Neutrophil (primary cell): ENCODE measurements at regions not wholly inside any gene's neighbourhood (a gene's known extent, or its start where the extent isn't known, plus 50 kb on each side); places are given as distances from the start of the nearest gene placed in this dataset.

ENCODE experiments used
- H3K27ac ChIP-seq: fragments of 200-600 bp; sonication (generic); 2 replicates; pipeline ENCODE4 v1.5.1; 2016; ENCODE audit warnings: mild to moderate bottlenecking, moderate library complexity
- H3K27me3 ChIP-seq: fragments of 200-600 bp; sonication (generic); 2 replicates; pipeline ENCODE4 v1.6.0; 2016; ENCODE audit warnings: mild to moderate bottlenecking
- H3K36me3 ChIP-seq: fragments of 200-600 bp; sonication (generic); 2 replicates; pipeline ENCODE4 v1.5.1; 2017
- H3K4me1 ChIP-seq, 2 experiments: fragments of 200-600 bp in 1 of 2; sonication (generic) in 1 of 2; 1 replicate in 1 of 2; 2 replicates in 1 of 2; pipeline versions ENCODE4 v1.5.1 to v1.6.1; 2013 to 2016; ENCODE audit warnings: low read depth in 1 of 2, low read length in 1 of 2, mild to moderate bottlenecking in 1 of 2, moderate library complexity in 1 of 2; ENCODE audit not compliant: control insufficient read depth in 1 of 2, insufficient read depth in 1 of 2
- H3K4me3 ChIP-seq, 2 experiments: fragments of 200-600 bp in 1 of 2; sonication (generic) in 1 of 2; 1 replicate in 1 of 2; 2 replicates in 1 of 2; pipeline ENCODE4 v1.5.1; 2013 to 2016; ENCODE audit warnings: low read depth in 1 of 2, low read length in 1 of 2, mild to moderate bottlenecking in 1 of 2, moderate library complexity in 1 of 2
- H3K9me3 ChIP-seq: fragments of 200-600 bp; sonication (generic); 2 replicates; pipeline ENCODE4 v1.5.1; 2016
- TF ChIP-seq, protein P1 (sequence below): fragments of 200-600 bp; sonication (generic); IDR thresholded peaks from 2 replicates; pipeline ENCODE4 v1.5.1; 2016; ENCODE audit warnings: antibody characterized with exemption

- Histone ChIP-seq H3K27me3 (peaks cover 86% of the 10 kb centered on the region), H3K36me3 (no peaks in the 10 kb centered on the region), H3K4me1 (peaks cover 0 to 5% of the 10 kb centered on the region in 2 experiments), H3K27ac (no peak overlapping the region), H3K4me3 (no peak overlapping the region), H3K9me3 (no peaks in the 10 kb centered on the region)
- TF ChIP-seq, protein P1, sequence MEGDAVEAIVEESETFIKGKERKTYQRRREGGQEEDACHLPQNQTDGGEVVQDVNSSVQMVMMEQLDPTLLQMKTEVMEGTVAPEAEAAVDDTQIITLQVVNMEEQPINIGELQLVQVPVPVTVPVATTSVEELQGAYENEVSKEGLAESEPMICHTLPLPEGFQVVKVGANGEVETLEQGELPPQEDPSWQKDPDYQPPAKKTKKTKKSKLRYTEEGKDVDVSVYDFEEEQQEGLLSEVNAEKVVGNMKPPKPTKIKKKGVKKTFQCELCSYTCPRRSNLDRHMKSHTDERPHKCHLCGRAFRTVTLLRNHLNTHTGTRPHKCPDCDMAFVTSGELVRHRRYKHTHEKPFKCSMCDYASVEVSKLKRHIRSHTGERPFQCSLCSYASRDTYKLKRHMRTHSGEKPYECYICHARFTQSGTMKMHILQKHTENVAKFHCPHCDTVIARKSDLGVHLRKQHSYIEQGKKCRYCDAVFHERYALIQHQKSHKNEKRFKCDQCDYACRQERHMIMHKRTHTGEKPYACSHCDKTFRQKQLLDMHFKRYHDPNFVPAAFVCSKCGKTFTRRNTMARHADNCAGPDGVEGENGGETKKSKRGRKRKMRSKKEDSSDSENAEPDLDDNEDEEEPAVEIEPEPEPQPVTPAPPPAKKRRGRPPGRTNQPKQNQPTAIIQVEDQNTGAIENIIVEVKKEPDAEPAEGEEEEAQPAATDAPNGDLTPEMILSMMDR, result no peak
Observed at GRCh38 chr10:9227679-9228365, 1173.3 kb downstream of the GATA3 start.

- H3K4me3 ChIP-seq, result no peak overlapping the region
- H3K36me3 ChIP-seq, result no peaks in the 10 kb centered on the region
- H3K4me1 ChIP-seq, result peaks cover 0 to 5% of the 10 kb centered on the region in 2 experiments
- H3K27ac ChIP-seq, result no peak overlapping the region
- H3K9me3 ChIP-seq, result no peaks in the 10 kb centered on the region
- H3K27me3 ChIP-seq, result peaks cover 93% of the 10 kb centered on the region
- TF ChIP-seq, protein P1, result no peak
Observed at GRCh38 chr10:9228771-9229170, 1174.3 kb downstream of the GATA3 start.

DNA sequence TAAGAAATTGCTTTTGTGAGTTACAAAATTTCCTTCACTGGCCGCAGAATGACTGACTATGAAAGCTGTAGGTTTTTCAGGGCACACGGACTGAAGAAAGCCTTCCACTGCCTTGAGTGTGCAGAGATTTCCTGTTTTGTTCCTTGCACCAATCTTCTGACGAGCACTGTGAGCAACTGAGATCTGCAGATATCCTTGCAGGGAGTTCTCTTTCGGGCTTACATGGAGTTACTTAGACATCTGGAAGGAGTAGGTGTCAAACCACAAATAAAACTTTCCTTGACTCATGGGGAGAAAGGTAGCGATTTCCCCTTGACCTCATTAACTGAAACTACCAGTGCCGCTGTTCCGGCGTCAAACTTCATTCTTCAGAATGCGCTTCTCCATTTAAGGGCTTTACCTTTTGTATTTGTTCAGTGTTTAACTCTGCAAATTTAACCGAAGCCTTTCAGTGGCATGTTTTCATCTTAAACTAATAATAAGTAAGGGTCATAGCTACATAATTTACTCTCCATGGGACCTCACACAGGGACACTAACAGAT, 1175.3 kb downstream of the GATA3 start:
- Histone ChIP-seq H3K27ac (no peak overlapping the region), H3K27me3 (peaks cover 94% of the 10 kb centered on the region), H3K9me3 (no peaks in the 10 kb centered on the region), H3K36me3 (no peaks in the 10 kb centered on the region), H3K4me1 (peaks cover 0 to 5% of the 10 kb centered on the region in 2 experiments), H3K4me3 (no peak overlapping the region)
- TF ChIP-seq, protein P1, result no peak

- Histone ChIP-seq H3K36me3 (no peaks in the 10 kb centered on the region), H3K4me1 (peaks cover 0 to 5% of the 10 kb centered on the region in 2 experiments), H3K27ac (no peak overlapping the region), H3K4me3 (no peak overlapping the region), H3K27me3 (peaks cover 93% of the 10 kb centered on the region), H3K9me3 (no peaks in the 10 kb centered on the region)
- TF ChIP-seq, protein P1, result no peak
Observed at GRCh38 chr10:9230625-9231024, 1176.1 kb downstream of the GATA3 start.

GRCh38 chr10:9234191-9234590, 1179.7 kb downstream of the GATA3 start:
- Histone ChIP-seq H3K27ac (no peak overlapping the region), H3K36me3 (no peaks in the 10 kb centered on the region), H3K4me3 (no peak overlapping the region), H3K27me3 (peaks cover 68% of the 10 kb centered on the region), H3K4me1 (peaks cover 0 to 5% of the 10 kb centered on the region in 2 experiments), H3K9me3 (no peaks in the 10 kb centered on the region)
- TF ChIP-seq, protein P1, result no peak
